GM18868 (cell line): ENCODE measurements at regions not wholly inside any gene's neighbourhood (a gene's known extent, or its start where the extent isn't known, plus 50 kb on each side); places are given as distances from the start of the nearest gene placed in this dataset.
"Not testable (repeated sequence)": the region's sequence is repeated elsewhere in the genome, so short reads cannot be mapped to it uniquely, and the experiment has no call there.

Experiments used
- ATAC-seq: cut with Tn5 transposase; IDR thresholded peaks from one replicate; pipeline ENCODE4 v1.9.1; 2021; ENCODE audit warnings: mild to moderate bottlenecking, moderate library complexity; ENCODE audit not compliant: unreplicated experiment

GRCh38 chr14:105600195-105600938 lies 74.0 kb downstream of the TMEM121 start:
- ATAC-seq, result not testable (repeated sequence)

DNA sequence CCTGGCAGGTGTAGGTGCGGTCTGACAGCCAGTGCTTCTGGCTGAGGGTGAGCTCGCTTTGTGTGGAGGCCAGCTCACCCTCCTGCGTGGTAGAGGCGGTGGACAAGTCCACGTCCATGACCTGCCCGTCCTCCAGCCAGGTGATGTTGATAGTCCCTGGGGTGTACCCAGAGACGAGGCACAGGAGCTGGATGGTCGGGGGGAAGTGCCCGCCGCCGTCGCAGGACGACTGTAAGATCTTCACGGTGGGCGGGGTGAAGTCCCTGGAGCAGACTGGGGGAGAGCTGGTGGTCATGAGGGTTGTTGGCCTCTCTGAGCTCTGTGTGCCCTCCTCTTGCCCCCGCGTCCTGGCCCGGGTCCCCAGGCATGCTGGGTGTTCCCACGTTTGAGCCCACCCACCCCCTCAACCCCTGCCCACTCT lies 74.6 kb downstream of the TMEM121 start:
- ATAC-seq, result no peak

GRCh38 chr14:105601360-105602242 lies 75.2 kb downstream of the TMEM121 start:
- ATAC-seq, result no peak

GRCh38 chr14:105602243-105602750 lies 75.9 kb downstream of the TMEM121 start:
- ATAC-seq, result no peak

- ATAC-seq, result no peak
Observed at GRCh38 chr14:105602799-105603793, 76.7 kb downstream of the TMEM121 start.

DNA sequence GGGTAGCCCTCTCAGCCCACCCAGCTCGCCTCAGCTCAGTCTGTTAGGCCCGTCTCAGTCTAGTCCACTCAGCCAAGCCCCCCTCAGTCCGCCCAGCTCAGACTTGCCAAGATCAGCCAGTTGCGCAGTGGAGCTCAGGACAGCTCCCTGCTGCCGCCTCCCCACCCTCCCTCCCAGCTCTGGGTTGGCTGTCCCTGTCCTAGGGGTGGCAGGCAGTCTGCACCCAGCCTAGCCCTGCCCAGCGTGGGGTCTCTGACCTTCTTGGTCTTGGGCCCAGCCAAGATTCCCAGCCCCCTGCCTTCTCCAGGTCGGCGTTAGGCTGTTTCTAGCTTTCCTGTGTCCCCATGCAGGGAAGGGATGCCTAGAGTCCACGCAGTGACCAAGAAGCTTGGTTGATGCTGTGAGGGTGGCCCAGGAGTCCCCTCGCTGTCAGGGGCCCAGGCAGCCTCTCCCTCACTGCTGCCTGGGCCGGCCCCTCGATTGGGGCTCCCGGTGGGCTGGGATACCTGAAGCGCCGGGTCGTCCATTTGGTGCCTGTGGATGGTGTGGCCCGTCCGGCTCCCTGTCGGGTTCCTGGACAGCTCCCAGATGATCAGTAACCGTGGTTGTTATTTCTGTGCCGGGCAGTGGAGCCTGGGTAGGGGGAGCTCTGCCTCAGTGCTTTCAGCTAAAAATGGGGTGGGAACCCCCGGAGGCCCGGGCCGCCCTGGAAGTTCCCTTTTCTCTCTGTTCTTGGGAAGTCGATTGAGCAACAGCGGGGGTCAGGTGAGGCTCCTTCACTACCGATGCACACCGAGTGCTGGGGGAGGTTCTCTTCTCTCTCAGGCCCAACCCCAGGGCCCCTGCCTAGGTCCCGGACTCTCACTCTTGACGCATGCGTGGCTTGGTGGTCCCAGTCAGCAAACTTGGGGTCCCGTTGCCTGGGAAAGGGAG lies 78.4 kb downstream of the TMEM121 start:
- ATAC-seq, result not testable (repeated sequence)

DNA sequence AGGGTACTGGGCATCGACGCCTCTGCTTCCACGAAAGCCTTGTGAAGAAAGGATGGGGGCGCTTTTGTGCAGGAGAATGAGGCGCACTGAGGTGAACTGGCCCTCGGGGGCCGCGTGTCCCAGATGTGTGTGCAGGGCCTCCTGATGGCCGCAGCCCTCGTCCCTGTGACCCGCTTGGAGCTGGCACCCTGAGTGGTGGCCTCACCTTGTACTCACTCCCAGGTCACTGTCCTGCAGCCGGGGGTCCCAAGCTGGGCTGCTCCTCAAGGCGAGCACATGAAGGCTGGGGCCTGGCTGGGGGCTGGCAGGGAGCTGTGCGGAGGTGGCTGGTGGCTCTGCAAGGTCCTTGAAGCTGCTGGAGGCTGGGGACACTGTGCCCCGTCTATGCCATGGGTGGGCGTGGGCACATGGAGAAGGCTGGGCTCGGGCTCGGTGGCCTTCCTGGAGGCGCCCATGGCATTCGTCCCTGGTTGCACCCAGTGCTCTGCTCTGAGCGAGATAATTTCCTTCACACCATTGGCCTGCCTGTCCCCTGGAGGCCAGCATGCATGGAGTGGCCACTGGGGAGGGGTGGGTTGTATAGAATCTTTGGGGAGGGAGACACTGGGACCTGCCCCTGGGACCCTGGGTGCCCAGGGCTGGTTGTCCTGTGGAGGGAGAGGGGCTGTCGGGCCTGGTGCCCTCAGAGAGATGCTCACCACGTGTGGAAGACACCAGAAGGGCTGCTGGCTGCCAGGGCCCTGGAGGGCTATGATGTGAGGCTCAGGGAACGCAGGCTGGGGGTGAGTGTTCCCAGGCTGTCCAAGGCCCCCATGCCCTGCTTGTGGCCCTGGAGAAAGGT lies 79.3 kb downstream of the TMEM121 start:
- no peak for ATAC-seq

DNA sequence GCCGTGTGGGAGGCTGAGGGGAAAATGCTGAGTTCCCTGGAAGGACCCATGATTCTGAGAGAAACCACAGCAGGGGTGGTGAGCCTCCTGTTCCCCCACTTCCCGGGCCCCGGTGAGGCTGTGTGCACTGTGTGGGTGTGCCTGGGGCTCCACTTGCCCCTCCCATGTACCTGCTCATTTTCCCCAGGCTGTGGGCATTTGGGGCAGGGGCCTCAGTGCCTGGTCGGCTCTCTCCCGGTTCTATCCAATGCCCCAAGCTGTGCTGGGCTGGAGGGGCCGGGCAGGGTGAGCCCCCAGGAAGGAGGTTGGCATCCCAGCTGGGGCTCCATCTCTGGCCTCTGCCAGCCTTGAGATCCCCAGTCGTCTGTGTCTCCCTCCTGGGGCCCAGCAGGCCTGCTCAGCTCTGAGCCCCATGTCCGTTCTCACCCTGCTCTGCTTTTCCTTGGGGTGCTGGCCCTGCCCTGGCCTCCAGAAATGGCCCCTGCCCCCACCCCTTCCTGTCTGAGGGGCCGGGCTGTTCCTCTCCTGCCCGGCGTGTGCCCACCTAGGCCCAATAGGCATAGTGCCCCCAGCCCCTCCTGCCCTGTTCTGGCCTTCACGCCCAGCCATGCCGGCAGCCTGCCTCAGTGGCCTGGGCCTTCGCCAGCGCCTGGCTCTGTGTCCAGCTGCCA lies 80.1 kb downstream of the TMEM121 start:
- ATAC-seq, result not testable (repeated sequence)

GRCh38 chr14:105607025-105607424 lies 80.6 kb downstream of the TMEM121 start:
- not testable (repeated sequence) for ATAC-seq

DNA sequence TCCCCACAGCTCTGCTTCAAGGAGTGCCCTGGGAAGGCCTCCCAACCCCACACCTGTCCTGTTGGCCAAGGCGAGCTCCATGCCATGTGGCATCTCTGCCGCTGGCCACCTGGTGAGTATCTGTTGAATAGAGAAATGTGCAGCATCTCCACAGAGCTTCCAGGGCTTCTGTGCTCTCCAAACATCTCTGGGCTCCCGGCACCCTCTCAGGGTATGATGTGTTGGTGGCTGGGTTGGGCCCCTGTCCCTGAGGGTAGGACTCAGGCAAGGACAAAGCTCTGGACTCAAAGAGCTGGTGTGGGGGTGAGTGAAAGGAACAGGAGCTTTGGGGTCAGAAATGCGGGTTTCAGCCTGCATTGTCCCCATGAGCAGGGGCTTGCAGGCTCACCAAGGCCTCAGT lies 88.6 kb downstream of the TMEM121 start:
- not testable (repeated sequence) for ATAC-seq

DNA sequence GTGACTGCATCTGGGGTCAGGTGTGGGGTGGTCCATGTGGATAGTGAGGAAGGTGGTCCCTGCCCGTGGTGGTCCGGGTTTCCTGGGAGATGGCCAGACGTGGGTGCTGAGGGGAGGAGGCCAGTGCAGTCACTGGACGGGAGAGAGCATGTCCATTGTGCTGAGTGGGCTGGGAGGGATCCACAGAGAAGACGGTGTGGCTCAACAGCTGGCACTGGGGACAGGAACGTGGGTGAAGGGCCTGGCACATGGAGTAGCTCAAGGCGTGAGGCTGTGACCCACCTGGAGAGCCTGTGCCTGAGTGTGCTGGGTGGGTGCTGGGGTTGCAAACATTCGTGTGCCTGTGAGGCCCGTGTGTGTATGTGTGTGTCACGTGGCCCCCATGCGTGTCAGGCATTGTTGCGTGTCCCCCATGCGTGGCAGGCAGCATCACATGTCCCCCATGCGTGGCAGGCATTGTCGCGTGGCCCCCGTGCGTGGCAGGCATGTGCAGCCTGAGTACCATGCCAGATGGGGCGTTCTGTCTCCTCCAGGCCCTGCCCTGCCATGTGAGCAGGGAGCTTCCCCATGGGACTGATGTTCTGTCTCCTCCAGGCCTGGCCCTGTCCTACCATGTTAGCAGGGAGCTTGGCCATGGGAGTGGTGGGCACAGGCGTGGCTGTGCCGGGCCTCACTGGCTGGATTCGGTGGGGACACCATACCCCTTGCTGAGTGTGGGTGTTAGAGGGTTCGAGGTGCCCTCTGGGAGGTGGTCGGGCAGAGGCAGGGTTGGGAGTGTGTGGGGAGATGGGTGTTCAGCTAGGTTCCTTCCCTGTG lies 89.8 kb downstream of the TMEM121 start:
- ATAC-seq, result not testable (repeated sequence)

GRCh38 chr14:105616802-105617192 lies 90.4 kb downstream of the TMEM121 start:
- ATAC-seq, result no peak

DNA sequence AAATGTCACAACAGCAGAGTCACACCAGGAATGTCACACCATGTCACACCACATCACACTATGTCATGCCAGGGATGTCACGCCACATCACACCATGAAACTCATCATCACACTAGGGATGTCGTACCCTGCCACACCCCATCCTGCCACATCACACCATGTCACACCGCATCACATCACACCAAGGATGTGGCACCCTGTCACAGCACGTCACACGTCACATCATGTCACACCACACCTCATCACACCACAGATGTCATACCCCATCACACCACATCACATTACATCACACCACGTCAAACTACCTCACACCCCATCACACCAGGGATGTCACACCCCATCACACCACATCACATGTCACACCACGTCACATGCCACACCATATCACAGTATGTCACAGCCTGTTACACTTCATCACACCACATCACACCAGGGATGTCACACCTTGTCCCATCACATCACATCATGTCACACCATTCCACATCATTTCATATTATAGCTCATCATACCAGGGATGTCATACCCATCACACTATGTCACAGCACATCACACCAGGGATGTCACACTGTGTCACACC lies 90.9 kb downstream of the TMEM121 start:
- ATAC-seq, result no peak

DNA sequence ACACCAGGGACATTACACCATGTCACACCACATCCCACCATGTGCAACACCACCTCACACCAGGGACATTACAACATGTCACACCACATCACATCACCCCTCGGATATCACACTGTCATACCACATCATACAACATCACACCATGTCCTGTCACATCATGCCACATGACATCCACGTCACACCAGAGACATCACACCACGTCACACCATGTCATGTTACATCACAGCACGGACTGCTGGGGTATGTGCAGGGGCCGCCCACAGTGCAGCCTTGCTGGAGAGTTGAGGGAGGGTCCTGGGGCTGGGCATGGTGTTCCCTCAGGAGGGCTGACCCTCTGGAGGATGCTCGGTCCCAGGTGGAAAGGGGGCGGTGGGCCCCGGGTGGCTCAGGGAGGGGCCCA lies 91.4 kb downstream of the TMEM121 start:
- not testable (repeated sequence) for ATAC-seq

GRCh38 chr14:105619324-105619723 lies 92.9 kb downstream of the TMEM121 start:
- ATAC-seq, result not testable (repeated sequence)

- not testable (repeated sequence) for ATAC-seq
Observed at GRCh38 chr14:105620178-105620864, 93.9 kb downstream of the TMEM121 start.
